H1 (cell line): ENCODE measurements at regions not wholly inside any gene's neighbourhood (a gene's known extent, or its start where the extent isn't known, plus 50 kb on each side); places are given as distances from the start of the nearest gene placed in this dataset.

ENCODE experiments used
- CBX8 ChIP-seq: fragments of 300-800, 300-1000 bp; sonication (generic); IDR thresholded peaks from 2 replicates; pipeline ENCODE4 v1.7.1; 2016; ENCODE audit warnings: low read depth, low read length, borderline replicate concordance
- CHD2 ChIP-seq: IDR thresholded peaks from 2 replicates; pipeline ENCODE4 v1.6.1; 2012; ENCODE audit warnings: low read length, improper control_type of control experiment
- FOSL1 ChIP-seq: IDR thresholded peaks from 2 replicates; pipeline ENCODE4 v1.6.1; 2011; ENCODE audit warnings: mild to moderate bottlenecking, low read depth, low read length, moderate library complexity; ENCODE audit not compliant: insufficient read depth
- TBP ChIP-seq: IDR thresholded peaks from 2 replicates; pipeline ENCODE4 v1.6.1; 2011; ENCODE audit warnings: low read depth, low read length, improper control_type of control experiment
- YY1 ChIP-seq: IDR thresholded peaks from 2 replicates; pipeline ENCODE4 v1.6.1; 2011; ENCODE audit warnings: low read depth, mild to moderate bottlenecking, low read length

DNA sequence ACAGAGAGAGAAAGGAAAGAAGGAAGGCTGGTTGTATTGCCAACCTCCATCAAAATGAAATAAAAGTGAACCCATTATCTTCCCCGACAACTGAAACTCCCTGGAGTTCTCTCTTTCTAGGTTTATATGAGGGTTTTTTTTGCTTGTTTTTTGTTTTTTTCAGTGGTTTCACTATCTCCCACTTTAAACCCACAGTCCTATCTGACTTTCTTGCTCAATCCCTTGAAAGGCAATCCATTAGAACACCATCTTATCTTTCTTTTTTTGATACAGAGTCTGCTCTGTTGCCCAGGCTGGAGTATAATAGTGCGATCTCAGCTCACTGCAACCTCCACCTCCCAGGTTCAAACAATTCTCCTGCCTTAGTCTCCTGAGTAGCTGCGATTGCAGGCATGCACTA is 158.0 kb upstream of the MIR17HG start (continued):
- TF ChIP-seq CHD2 (no peak), FOSL1 (no peak), TBP (no peak), YY1 (no peak), CBX8 (no peak)
